ENCODE measurements at regions not wholly inside any gene's neighbourhood (a gene's known extent, or its start where the extent isn't known, plus 50 kb on each side); places are given as distances from the start of the nearest gene placed in this dataset.

DNA sequence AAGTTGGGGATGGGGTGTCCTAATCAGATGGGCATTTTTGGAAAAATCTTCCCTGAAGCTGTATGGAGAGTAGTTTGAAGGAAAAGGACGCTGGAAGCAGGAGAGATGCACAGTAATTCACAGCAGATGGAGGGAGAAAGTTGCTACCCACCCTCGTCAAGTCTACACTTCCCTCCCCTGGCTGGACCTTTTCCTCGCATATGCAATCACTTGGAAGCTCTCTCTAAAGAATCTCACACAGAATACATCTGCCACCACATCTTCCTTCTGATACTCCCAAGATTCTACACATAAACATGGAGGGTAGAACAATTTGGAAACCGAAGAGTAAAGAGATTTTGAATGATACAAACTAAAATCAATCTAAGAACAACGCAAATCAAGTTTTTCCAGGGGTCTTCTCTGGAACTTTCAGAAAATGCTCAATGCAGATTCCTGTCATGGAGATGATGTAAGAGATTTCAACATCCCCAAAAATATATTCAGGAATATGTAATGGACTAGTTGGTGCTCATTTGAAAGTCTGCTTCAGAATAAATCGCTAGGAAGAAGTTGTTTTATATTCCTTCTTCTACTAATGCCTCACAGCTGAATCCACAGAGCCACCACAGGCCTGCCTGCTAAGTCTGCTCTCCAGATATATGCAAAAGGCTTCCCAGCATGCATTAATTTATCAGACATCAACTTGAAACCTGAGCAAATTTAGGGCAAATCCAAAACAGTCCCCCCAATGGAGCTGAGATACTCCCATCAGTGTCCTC lies 291.5 kb downstream of the LRATD1 start:
- no peak for DNase-seq

GRCh38 chr2:14925471-14925870 lies 293.0 kb downstream of the LRATD1 start:
- DNase-seq = no peak

DNA sequence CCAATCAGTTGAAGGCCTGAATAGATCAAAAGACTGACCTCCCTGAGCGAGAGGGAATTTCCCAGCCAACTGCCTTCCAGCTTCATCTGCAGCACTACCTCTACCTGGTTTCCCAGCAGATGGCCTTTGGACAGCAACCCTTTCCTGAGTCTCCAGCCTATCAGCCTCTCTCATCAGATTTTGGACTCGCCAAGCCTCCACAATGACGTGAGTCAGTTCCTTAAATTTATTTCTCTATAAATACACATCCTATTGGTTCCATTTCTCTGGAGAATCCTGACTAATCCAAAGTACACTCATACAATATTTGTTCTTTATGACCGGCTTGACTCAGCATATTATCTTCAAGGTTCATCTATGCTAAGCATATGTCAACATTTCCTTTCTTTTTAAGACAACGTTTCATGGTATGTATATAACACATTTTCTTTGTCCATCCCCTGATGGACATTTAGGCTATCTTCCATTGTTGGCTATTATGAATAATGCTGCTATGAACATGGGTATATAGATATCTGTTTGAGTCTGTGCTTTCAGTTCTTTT lies 294.6 kb downstream of the LRATD1 start:
- DNase-seq = no peak

DNA sequence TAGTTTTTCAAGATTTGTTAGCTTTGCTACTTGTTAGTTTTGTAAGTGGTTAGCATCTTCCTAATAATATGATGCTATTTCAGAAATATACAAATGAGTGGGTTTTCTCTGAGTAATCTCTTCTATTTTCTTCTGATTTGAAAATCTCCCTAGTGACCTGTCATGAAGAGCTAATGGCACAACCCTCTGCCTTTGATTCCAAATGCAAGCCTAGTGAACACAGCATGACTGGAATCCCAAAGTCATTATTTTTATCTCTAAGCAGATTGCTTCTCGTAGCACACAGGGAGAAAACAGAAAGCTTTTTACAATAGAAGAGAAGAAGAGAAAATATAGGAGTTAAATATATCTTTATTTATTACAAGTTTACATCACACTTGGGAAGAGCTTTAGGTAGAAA lies 295.5 kb downstream of the LRATD1 start:
- DNase-seq = no peak

DNA sequence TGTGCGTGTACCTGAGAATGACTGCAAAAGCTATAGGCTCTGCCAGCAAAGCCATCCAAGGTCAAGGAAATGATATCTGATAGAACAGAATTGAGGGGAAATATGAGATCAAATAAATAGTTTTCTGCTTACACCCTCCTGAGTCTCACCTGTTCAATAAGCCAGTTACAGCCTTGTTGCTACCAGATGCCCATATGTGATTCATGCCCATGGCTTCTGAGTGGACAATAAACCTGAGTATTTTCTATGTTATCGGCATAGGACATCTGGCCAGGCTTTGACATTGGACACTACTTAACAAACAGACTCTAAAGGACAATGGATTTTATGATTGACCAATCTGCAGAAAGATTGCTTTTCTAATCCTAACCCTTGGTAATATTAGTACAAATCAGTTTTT lies 297.9 kb downstream of the LRATD1 start:
- DNase-seq = no peak

GRCh38 chr2:14932285-14932684 lies 299.8 kb downstream of the LRATD1 start:
- no peak for DNase-seq

GRCh38 chr2:14933753-14934152 lies 301.2 kb downstream of the LRATD1 start:
- DNase-seq = no peak

- no peak for DNase-seq
These were observed 303.9 kb downstream of the LRATD1 start for GRCh38 chr2:14936426-14936825.

DNA sequence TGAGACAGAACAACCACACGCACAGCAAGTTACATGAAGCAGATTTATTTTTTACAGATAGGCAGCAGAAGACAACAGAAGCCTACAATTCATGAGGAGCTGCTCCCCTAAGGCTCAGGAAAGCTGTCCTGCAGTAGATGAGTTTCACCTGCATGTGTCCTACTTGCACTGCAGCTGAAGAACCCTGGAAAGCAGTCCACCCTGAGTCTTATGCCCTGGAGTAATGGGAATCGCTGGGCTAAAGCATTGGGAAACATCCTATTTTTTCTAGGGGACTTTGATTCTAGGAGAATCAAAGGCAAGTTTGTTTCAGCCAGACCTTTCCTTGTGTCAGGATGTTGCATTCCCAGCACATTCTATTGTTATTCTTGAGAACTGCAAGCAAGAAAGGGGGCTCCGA lies 304.8 kb downstream of the LRATD1 start:
- DNase-seq = no peak

- DNase-seq = no peak
These were observed 308.7 kb downstream of the LRATD1 start for GRCh38 chr2:14941151-14941631.

GRCh38 chr2:14942987-14943386 lies 310.5 kb downstream of the LRATD1 start:
- DNase-seq = no peak

- no peak for DNase-seq
These were observed 312.2 kb downstream of the LRATD1 start for GRCh38 chr2:14944562-14945346.

GRCh38 chr2:14951569-14952285 lies 319.2 kb downstream of the LRATD1 start:
- DNase-seq = no peak

DNA sequence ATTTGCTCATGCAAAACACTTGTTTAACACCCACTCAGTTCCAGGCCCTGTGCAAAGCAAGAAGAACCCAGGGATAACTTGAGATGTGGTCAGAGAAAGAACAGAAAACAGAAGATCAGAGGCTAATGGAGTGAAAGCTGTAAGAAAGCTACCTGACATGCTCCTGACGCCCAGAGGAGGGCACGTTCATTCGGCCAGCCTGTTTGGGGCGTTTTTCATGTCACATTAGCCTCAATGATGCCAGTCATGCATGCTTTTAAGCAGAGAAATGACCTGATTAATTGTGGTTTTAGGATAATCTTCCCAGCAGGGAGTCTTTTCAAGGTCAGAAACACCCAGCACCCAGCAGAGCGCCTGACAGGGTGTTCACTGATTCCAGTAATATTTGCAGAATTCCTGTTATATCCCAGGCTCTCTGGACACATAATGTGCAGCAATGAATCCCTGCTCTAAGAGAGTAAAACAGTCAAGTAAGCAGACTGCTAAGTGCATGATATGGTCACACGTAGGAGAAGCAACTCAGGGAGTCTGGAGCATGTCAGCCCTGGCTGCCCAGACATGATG lies 320.0 kb downstream of the LRATD1 start:
- DNase-seq = no peak

GRCh38 chr2:14960686-14961324 lies 328.3 kb downstream of the LRATD1 start:
- no peak for DNase-seq

GRCh38 chr2:14967729-14968128 lies 335.2 kb downstream of the LRATD1 start:
- no peak for DNase-seq

- DNase-seq = no peak
These were observed 342.9 kb downstream of the LRATD1 start for GRCh38 chr2:14975381-14975780.

GRCh38 chr2:14977021-14977420 lies 344.5 kb downstream of the LRATD1 start:
- DNase-seq = no peak

- no peak for DNase-seq
These were observed 346.3 kb downstream of the LRATD1 start for GRCh38 chr2:14978845-14979244.

- no peak for DNase-seq
These were observed 350.3 kb downstream of the LRATD1 start for GRCh38 chr2:14982790-14983189.

GRCh38 chr2:14988600-14988999 lies 356.1 kb downstream of the LRATD1 start:
- no peak for DNase-seq

DNA sequence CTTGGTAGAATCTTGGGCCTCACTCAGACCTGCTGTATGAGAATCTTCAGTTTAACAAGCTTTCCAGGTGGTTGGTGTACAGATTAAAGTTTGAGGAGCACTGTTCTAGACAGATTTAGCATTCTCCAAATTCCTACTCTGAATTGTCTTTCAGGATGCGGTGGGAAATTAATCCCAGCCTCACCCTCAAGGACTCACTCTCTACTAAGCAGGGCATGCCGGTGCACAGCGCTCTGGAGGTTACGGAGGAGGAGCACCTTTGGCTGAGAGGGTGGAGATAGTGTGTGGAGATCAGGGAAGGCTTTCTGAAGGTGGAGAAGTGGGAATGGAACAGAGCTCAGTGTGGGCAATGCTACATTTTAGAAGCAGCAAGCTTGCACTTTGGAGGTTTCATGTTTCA lies 359.2 kb downstream of the LRATD1 start:
- DNase-seq = no peak

Data from NK-92 treated with Interleukin-12 subunit alpha and Interleukin-12 subunit beta, amount 100 ng/mL, for 24 hours (cell line).